Upper lobe of left lung (tissue), 6 donors: ENCODE measurements at regions not wholly inside any gene's neighbourhood (a gene's known extent, or its start where the extent isn't known, plus 50 kb on each side); places are given as distances from the start of the nearest gene placed in this dataset.

Source experiments
- ATAC-seq, 2 donors: fragments of 200-7000 bp; cut with Tn5 transposase; one replicate each; pipeline ENCODE4 v1.9.1; 2022; ENCODE audit warnings: mild to moderate bottlenecking in 2 of 2, moderate library complexity in 2 of 2; ENCODE audit not compliant: low FRiP score in 2 of 2
- DNase-seq, 2 donors: peaks; one replicate each; pipeline ENCODE4 v3.0.0-alpha.2; 2019 to 2020
- H3K27ac ChIP-seq, 4 donors: fragments of 200-600 bp; sonication (generic); one replicate each; pipeline ENCODE4 v1.5.1; 2016 to 2019
- H3K27me3 ChIP-seq, 4 donors: fragments of 200-600 bp; sonication (generic); one replicate each; pipeline ENCODE4 v1.5.1; 2017 to 2019
- H3K36me3 ChIP-seq, 4 donors: fragments of 200-600 bp; sonication (generic); one replicate each; pipeline ENCODE4 v1.5.1; 2016 to 2019
- H3K4me1 ChIP-seq, 4 donors: fragments of 200-600 bp; sonication (generic); one replicate each; pipeline ENCODE4 v1.5.1; 2018 to 2019
- H3K4me3 ChIP-seq, 4 donors: fragments of 200-600 bp; sonication (generic); one replicate each; pipeline ENCODE4 v1.5.1; 2017 to 2019; ENCODE audit warnings: mild to moderate bottlenecking in 2 of 4, moderate library complexity in 1 of 4
- H3K9me3 ChIP-seq, 4 donors: fragments of 200-600 bp; sonication (generic); one replicate each; pipeline ENCODE4 v1.5.1; 2018 to 2019
- CTCF ChIP-seq, 6 experiments: fragments of 450-650 bp in 4 of 6; fragments of 200-600 bp in 2 of 6; sonication (generic) in 2 of 6; IDR thresholded peaks; one replicate each; pipeline ENCODE4 v1.5.1; 2016 to 2019; ENCODE audit warnings: antibody characterized with exemption in 6 of 6
- EP300 ChIP-seq, 4 donors: sonication (generic); formaldehyde crosslinking; IDR thresholded peaks; one replicate each; pipeline ENCODE4 v1.5.1; 2017; ENCODE audit warnings: antibody characterized with exemption in 4 of 4, control low read depth in 2 of 4
- POLR2A ChIP-seq, 4 donors: fragments of 450-650 bp; IDR thresholded peaks; one replicate each; pipeline ENCODE4 v1.5.1; 2016 to 2017; ENCODE audit warnings: antibody characterized with exemption in 4 of 4, mild to moderate bottlenecking in 2 of 4
- POLR2AphosphoS5 ChIP-seq, 2 donors: sonication (generic); formaldehyde crosslinking; IDR thresholded peaks; one replicate each; pipeline ENCODE4 v1.5.1; 2017; ENCODE audit warnings: antibody characterized with exemption in 2 of 2
- WGBS, 2 donors: methylation state at CpG; one replicate each; pipeline ENCODE4 v1.1.5; 2017 to 2018; 5-methylcytosine and 5-hydroxymethylcytosine counted together
- donor health status: DM: no; HTN: no; CAD: no; lungs with moderate emphysema.
- donor health status: DM: no; HTN: yes; CAD: no; lungs with severe emphysema.

- Histone ChIP-seq H3K27me3 (no peaks in the 10 kb centered on the region), H3K4me3 (no peak overlapping the region), H3K4me1 (no peaks in the 10 kb centered on the region), H3K27ac (no peak overlapping the region), H3K9me3 (no peaks in the 10 kb centered on the region), H3K36me3 (no peaks in the 10 kb centered on the region)
- DNase-seq (no peak), ATAC-seq (no peak)
- no peak for TF ChIP-seq EP300 (IDR thresholded peaks at IDR 0.05)
- TF ChIP-seq CTCF (IDR thresholded peaks at IDR 0.05), result no peak
- TF ChIP-seq POLR2A (IDR thresholded peaks at IDR 0.05), result no peak
- TF ChIP-seq POLR2AphosphoS5 (IDR thresholded peaks at IDR 0.05), result no peak
- WGBS, 2 donors, result 58 to 74% methylated on average over 4 of the region's 4 CpGs
Observed at GRCh38 chr5:174396541-174396940, 327.8 kb upstream of the MSX2 start.

GRCh38 chr5:174397206-174397605 lies 327.2 kb upstream of the MSX2 start:
- Histone ChIP-seq H3K36me3 (no peaks in the 10 kb centered on the region), H3K4me1 (no peaks in the 10 kb centered on the region), H3K9me3 (no peaks in the 10 kb centered on the region), H3K27me3 (no peaks in the 10 kb centered on the region), H3K27ac (no peak overlapping the region), H3K4me3 (no peak overlapping the region)
- TF ChIP-seq POLR2AphosphoS5 (IDR thresholded peaks at IDR 0.05) (no peak), CTCF (IDR thresholded peaks at IDR 0.05) (no peak), EP300 (IDR thresholded peaks at IDR 0.05) (no peak), POLR2A (IDR thresholded peaks at IDR 0.05) (no peak)
- 49 to 54% methylated on average over 2 to 4 of the region's 4 CpGs for WGBS, 2 donors
- ATAC-seq (no peak), DNase-seq (no peak)

- H3K27ac ChIP-seq, result no peak overlapping the region
- ATAC-seq (no peak), DNase-seq (no peak)
- no peaks in the 10 kb centered on the region for H3K27me3 ChIP-seq
- H3K4me1 ChIP-seq, result no peaks in the 10 kb centered on the region
- 72 to 74% methylated on average over 2 of the region's 2 CpGs for WGBS, 2 donors
- H3K9me3 ChIP-seq, result no peaks in the 10 kb centered on the region
- TF ChIP-seq POLR2AphosphoS5 (IDR thresholded peaks at IDR 0.05), result no peak
- no peak for TF ChIP-seq POLR2A (IDR thresholded peaks at IDR 0.05)
- TF ChIP-seq EP300 (IDR thresholded peaks at IDR 0.05), result no peak
- no peak for TF ChIP-seq CTCF (IDR thresholded peaks at IDR 0.05)
- no peak overlapping the region for H3K4me3 ChIP-seq
- H3K36me3 ChIP-seq, result no peaks in the 10 kb centered on the region
Observed at GRCh38 chr5:174398171-174398570, 326.2 kb upstream of the MSX2 start.

GRCh38 chr5:174399411-174399810 lies 325.0 kb upstream of the MSX2 start:
- no peaks in the 10 kb centered on the region for H3K36me3 ChIP-seq
- TF ChIP-seq POLR2AphosphoS5 (IDR thresholded peaks at IDR 0.05) (no peak), POLR2A (IDR thresholded peaks at IDR 0.05) (no peak), EP300 (IDR thresholded peaks at IDR 0.05) (no peak), CTCF (IDR thresholded peaks at IDR 0.05) (no peak)
- no peaks in the 10 kb centered on the region for H3K9me3 ChIP-seq
- ATAC-seq (no peak), DNase-seq (no peak)
- no peak overlapping the region for H3K4me3 ChIP-seq
- H3K27ac ChIP-seq, result no peak overlapping the region
- WGBS, 2 donors, result 24 to 36% methylated on average over 2 of the region's 2 CpGs
- no peaks in the 10 kb centered on the region for H3K4me1 ChIP-seq
- no peaks in the 10 kb centered on the region for H3K27me3 ChIP-seq

GRCh38 chr5:174400461-174400860 lies 323.9 kb upstream of the MSX2 start:
- ATAC-seq, result no peak
- 41 to 49% methylated on average over 3 of the region's 3 CpGs for WGBS, 2 donors
- no peaks in the 10 kb centered on the region for H3K27me3 ChIP-seq
- no peak for DNase-seq
- H3K4me1 ChIP-seq, result no peaks in the 10 kb centered on the region
- no peak overlapping the region for H3K27ac ChIP-seq
- TF ChIP-seq CTCF (IDR thresholded peaks at IDR 0.05) (no peak), POLR2AphosphoS5 (IDR thresholded peaks at IDR 0.05) (no peak), POLR2A (IDR thresholded peaks at IDR 0.05) (no peak), EP300 (IDR thresholded peaks at IDR 0.05) (no peak)
- H3K4me3 ChIP-seq, result no peak overlapping the region
- H3K9me3 ChIP-seq, result no peaks in the 10 kb centered on the region
- H3K36me3 ChIP-seq, result no peaks in the 10 kb centered on the region
